DOHH2 (cell line): ENCODE measurements at regions not wholly inside any gene's neighbourhood (a gene's known extent, or its start where the extent isn't known, plus 50 kb on each side); places are given as distances from the start of the nearest gene placed in this dataset.
A peak's percentile ranks its signal among the peaks of the same experiment; 100 is the strongest.

Experiments
- CTCF ChIP-seq: fragments of 200-600 bp; sonication (generic); IDR thresholded peaks from one replicate; pipeline ENCODE4 v1.5.1; 2014; ENCODE audit warnings: antibody characterized with exemption, mild to moderate bottlenecking, low read depth, low read length; ENCODE audit not compliant: poor library complexity, severe bottlenecking
- EZH2phosphoT487 ChIP-seq: fragments of 200-600 bp; sonication (generic); IDR thresholded peaks from 2 replicates; pipeline ENCODE4 v1.6.1; 2017; ENCODE audit warnings: borderline replicate concordance, mild to moderate bottlenecking, antibody characterized with exemption, low read length, moderate library complexity, mixed read lengths

- TF ChIP-seq CTCF, result peak; percentile 70
- no peak for TF ChIP-seq EZH2phosphoT487
Observed at GRCh38 chr5:163104464-163104863, 332.9 kb upstream of the CCNG1 start.
